ENCODE measurements at regions not wholly inside any gene's neighbourhood (a gene's known extent, or its start where the extent isn't known, plus 50 kb on each side); places are given as distances from the start of the nearest gene placed in this dataset.
"Not testable (repeated sequence)": the region's sequence is repeated elsewhere in the genome, so short reads cannot be mapped to it uniquely, and the experiment has no call there.

- DNase-seq (ENCODE audit: low spot score): no peak
Measured at GRCh38 chr14:27245947-27246346, 648.1 kb upstream of the NOVA1 start.

- DNase-seq (ENCODE audit: low spot score): no peak
Measured at GRCh38 chr14:27253966-27254365, 656.1 kb upstream of the NOVA1 start.

- DNase-seq (ENCODE audit: low spot score): no peak
Measured at GRCh38 chr14:27256805-27257204, 659.0 kb upstream of the NOVA1 start.

- DNase-seq (ENCODE audit: low spot score): no peak
Measured at GRCh38 chr14:27267876-27268275, 670.0 kb upstream of the NOVA1 start.

GRCh38 chr14:27270716-27271115, 672.9 kb upstream of the NOVA1 start:
- DNase-seq (ENCODE audit: low spot score): no peak

- DNase-seq (ENCODE audit: low spot score): no peak
Measured at GRCh38 chr14:27278341-27278740, 680.5 kb upstream of the NOVA1 start.

GRCh38 chr14:27305441-27305945, 707.7 kb upstream of the NOVA1 start:
- no peak for DNase-seq (ENCODE audit: low spot score)

GRCh38 chr14:27312730-27313129, 714.9 kb upstream of the NOVA1 start:
- not testable (repeated sequence) for DNase-seq (ENCODE audit: low spot score)

- DNase-seq (ENCODE audit: low spot score): no peak
Measured at GRCh38 chr14:27314231-27314630, 716.4 kb upstream of the NOVA1 start.

GRCh38 chr14:27315477-27315876, 717.6 kb upstream of the NOVA1 start:
- no peak for DNase-seq (ENCODE audit: low spot score)

GRCh38 chr14:27315947-27316346, 718.1 kb upstream of the NOVA1 start:
- DNase-seq (ENCODE audit: low spot score): no peak

- DNase-seq (ENCODE audit: low spot score): no peak
Measured at GRCh38 chr14:27318774-27319420, 721.1 kb upstream of the NOVA1 start.

GRCh38 chr14:27320261-27320660, 722.4 kb upstream of the NOVA1 start:
- no peak for DNase-seq (ENCODE audit: low spot score)

- DNase-seq (ENCODE audit: low spot score): no peak
Measured at GRCh38 chr14:27327095-27327494, 729.3 kb upstream of the NOVA1 start.

- DNase-seq (ENCODE audit: low spot score): no peak
Measured at GRCh38 chr14:27338012-27338411, 740.2 kb upstream of the NOVA1 start.

- DNase-seq (ENCODE audit: low spot score): not testable (repeated sequence)
Measured at GRCh38 chr14:27363036-27363435, 765.2 kb upstream of the NOVA1 start.

- DNase-seq (ENCODE audit: low spot score): no peak
Measured at GRCh38 chr14:27366596-27366995, 768.8 kb upstream of the NOVA1 start.

GRCh38 chr14:27367345-27367744, 769.5 kb upstream of the NOVA1 start:
- no peak for DNase-seq (ENCODE audit: low spot score)

GRCh38 chr14:27370074-27370473, 772.2 kb upstream of the NOVA1 start:
- no peak for DNase-seq (ENCODE audit: low spot score)

- DNase-seq (ENCODE audit: low spot score): no peak
Measured at GRCh38 chr14:27370775-27371174, 772.9 kb upstream of the NOVA1 start.

GRCh38 chr14:27371209-27371608, 773.4 kb upstream of the NOVA1 start:
- no peak for DNase-seq (ENCODE audit: low spot score)

- DNase-seq (ENCODE audit: low spot score): no peak
Measured at GRCh38 chr14:27371868-27372267, 774.0 kb upstream of the NOVA1 start.

- DNase-seq (ENCODE audit: low spot score): peak; percentile 12
Measured at GRCh38 chr14:27372771-27373170, 774.9 kb upstream of the NOVA1 start.

- DNase-seq (ENCODE audit: low spot score): no peak
Measured at GRCh38 chr14:27384124-27384523, 786.3 kb upstream of the NOVA1 start.

Measured in kidney tubule cell (primary cell).